HEK293 (cell line): ENCODE measurements at regions not wholly inside any gene's neighbourhood (a gene's known extent, or its start where the extent isn't known, plus 50 kb on each side); places are given as distances from the start of the nearest gene placed in this dataset.

ENCODE experiments used
- EGR2 ChIP-seq: fragments of 450-650 bp; formaldehyde crosslinking; IDR thresholded peaks from 2 replicates; pipeline ENCODE4 v1.5.1; 2016; ENCODE audit warnings: low read depth, missing biosample characterization, missing genetic modification characterization
- RBAK ChIP-seq: fragments of 450-650 bp; formaldehyde crosslinking; IDR thresholded peaks from 2 replicates; pipeline ENCODE4 v1.5.1; 2016; ENCODE audit warnings: missing biosample characterization, missing genetic modification characterization
- ZBTB21 ChIP-seq: fragments of 450-650 bp; formaldehyde crosslinking; IDR thresholded peaks from 2 replicates; pipeline ENCODE4 v1.5.1; 2017; ENCODE audit warnings: missing biosample characterization, missing genetic modification characterization
- ZNF350 ChIP-seq: fragments of 450-650 bp; formaldehyde crosslinking; IDR thresholded peaks from 2 replicates; pipeline ENCODE4 v1.5.0; 2017; ENCODE audit warnings: missing biosample characterization, mild to moderate bottlenecking, missing genetic modification characterization
- ZNF76 ChIP-seq: fragments of 450-650 bp; formaldehyde crosslinking; IDR thresholded peaks from 2 replicates; pipeline ENCODE4; 2016; ENCODE audit warnings: low read depth, missing biosample characterization, missing genetic modification characterization, borderline replicate concordance
- ZSCAN30 ChIP-seq: fragments of 450-650 bp; IDR thresholded peaks from 2 replicates; pipeline ENCODE4 v1.5.1; 2018; ENCODE audit warnings: missing biosample characterization, mild to moderate bottlenecking, missing genetic modification characterization, moderate library complexity
- TF ChIP-seq, protein P1 (sequence below): fragments of 450-650 bp; formaldehyde crosslinking; IDR thresholded peaks from 2 replicates; pipeline ENCODE4 v1.5.1; 2016; ENCODE audit warnings: missing biosample characterization, missing genetic modification characterization, low read depth
- TF ChIP-seq, protein P2 (sequence below): fragments of 450-650 bp; formaldehyde crosslinking; IDR thresholded peaks from 2 replicates; pipeline ENCODE4 v1.5.1; 2017; ENCODE audit warnings: missing biosample characterization, missing genetic modification characterization
- TF ChIP-seq, protein P3 (sequence below): fragments of 450-650 bp; formaldehyde crosslinking; IDR thresholded peaks from 2 replicates; pipeline ENCODE4 v1.5.1; 2016; ENCODE audit warnings: missing biosample characterization, missing genetic modification characterization
- TF ChIP-seq, protein P4 (sequence below): fragments of 450-650 bp; formaldehyde crosslinking; IDR thresholded peaks from 2 replicates; pipeline ENCODE4 v1.5.1; 2016; ENCODE audit warnings: missing biosample characterization, missing genetic modification characterization
- TF ChIP-seq, protein P5 (sequence below): fragments of 450-650 bp; formaldehyde crosslinking; IDR thresholded peaks from 2 replicates; pipeline ENCODE4 v1.5.1; 2016; ENCODE audit warnings: missing biosample characterization, missing genetic modification characterization, low read depth
- TF ChIP-seq, protein P6 (sequence below): fragments of 450-650 bp; formaldehyde crosslinking; IDR thresholded peaks from 2 replicates; pipeline ENCODE4 v1.5.1; 2016; ENCODE audit warnings: missing biosample characterization, missing genetic modification characterization

DNA sequence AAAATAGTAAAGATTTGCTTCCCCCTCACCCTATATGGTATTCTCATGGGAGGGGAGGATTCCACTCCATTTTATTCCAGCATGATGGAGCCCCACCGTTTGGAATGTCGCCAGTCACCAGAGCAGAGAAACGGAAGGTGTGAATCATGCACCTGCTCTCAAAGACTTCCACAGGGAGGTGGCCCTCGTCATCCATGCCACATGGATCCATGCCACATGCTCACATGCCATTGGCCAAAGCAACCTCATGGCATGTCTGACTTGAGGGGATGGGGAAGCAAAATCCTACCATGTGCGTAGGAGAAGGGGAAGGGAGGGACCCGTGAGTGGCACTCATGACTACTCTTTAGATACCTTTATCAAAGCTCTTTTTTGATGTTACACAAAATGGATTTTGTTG lies 256.0 kb downstream of the SKAP2 start:
- TF ChIP-seq, protein P1, sequence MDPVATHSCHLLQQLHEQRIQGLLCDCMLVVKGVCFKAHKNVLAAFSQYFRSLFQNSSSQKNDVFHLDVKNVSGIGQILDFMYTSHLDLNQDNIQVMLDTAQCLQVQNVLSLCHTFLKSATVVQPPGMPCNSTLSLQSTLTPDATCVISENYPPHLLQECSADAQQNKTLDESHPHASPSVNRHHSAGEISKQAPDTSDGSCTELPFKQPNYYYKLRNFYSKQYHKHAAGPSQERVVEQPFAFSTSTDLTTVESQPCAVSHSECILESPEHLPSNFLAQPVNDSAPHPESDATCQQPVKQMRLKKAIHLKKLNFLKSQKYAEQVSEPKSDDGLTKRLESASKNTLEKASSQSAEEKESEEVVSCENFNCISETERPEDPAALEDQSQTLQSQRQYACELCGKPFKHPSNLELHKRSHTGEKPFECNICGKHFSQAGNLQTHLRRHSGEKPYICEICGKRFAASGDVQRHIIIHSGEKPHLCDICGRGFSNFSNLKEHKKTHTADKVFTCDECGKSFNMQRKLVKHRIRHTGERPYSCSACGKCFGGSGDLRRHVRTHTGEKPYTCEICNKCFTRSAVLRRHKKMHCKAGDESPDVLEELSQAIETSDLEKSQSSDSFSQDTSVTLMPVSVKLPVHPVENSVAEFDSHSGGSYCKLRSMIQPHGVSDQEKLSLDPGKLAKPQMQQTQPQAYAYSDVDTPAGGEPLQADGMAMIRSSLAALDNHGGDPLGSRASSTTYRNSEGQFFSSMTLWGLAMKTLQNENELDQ (tag by site-specific recombination): no peak
- TF ChIP-seq ZNF350: no peak
- TF ChIP-seq, protein P2, sequence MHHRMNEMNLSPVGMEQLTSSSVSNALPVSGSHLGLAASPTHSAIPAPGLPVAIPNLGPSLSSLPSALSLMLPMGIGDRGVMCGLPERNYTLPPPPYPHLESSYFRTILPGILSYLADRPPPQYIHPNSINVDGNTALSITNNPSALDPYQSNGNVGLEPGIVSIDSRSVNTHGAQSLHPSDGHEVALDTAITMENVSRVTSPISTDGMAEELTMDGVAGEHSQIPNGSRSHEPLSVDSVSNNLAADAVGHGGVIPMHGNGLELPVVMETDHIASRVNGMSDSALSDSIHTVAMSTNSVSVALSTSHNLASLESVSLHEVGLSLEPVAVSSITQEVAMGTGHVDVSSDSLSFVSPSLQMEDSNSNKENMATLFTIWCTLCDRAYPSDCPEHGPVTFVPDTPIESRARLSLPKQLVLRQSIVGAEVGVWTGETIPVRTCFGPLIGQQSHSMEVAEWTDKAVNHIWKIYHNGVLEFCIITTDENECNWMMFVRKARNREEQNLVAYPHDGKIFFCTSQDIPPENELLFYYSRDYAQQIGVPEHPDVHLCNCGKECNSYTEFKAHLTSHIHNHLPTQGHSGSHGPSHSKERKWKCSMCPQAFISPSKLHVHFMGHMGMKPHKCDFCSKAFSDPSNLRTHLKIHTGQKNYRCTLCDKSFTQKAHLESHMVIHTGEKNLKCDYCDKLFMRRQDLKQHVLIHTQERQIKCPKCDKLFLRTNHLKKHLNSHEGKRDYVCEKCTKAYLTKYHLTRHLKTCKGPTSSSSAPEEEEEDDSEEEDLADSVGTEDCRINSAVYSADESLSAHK (tag by site-specific recombination): no peak
- no peak for TF ChIP-seq ZSCAN30 (tag by site-specific recombination)
- TF ChIP-seq, protein P3, sequence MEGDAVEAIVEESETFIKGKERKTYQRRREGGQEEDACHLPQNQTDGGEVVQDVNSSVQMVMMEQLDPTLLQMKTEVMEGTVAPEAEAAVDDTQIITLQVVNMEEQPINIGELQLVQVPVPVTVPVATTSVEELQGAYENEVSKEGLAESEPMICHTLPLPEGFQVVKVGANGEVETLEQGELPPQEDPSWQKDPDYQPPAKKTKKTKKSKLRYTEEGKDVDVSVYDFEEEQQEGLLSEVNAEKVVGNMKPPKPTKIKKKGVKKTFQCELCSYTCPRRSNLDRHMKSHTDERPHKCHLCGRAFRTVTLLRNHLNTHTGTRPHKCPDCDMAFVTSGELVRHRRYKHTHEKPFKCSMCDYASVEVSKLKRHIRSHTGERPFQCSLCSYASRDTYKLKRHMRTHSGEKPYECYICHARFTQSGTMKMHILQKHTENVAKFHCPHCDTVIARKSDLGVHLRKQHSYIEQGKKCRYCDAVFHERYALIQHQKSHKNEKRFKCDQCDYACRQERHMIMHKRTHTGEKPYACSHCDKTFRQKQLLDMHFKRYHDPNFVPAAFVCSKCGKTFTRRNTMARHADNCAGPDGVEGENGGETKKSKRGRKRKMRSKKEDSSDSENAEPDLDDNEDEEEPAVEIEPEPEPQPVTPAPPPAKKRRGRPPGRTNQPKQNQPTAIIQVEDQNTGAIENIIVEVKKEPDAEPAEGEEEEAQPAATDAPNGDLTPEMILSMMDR (tag by site-specific recombination): no peak
- TF ChIP-seq, protein P4, sequence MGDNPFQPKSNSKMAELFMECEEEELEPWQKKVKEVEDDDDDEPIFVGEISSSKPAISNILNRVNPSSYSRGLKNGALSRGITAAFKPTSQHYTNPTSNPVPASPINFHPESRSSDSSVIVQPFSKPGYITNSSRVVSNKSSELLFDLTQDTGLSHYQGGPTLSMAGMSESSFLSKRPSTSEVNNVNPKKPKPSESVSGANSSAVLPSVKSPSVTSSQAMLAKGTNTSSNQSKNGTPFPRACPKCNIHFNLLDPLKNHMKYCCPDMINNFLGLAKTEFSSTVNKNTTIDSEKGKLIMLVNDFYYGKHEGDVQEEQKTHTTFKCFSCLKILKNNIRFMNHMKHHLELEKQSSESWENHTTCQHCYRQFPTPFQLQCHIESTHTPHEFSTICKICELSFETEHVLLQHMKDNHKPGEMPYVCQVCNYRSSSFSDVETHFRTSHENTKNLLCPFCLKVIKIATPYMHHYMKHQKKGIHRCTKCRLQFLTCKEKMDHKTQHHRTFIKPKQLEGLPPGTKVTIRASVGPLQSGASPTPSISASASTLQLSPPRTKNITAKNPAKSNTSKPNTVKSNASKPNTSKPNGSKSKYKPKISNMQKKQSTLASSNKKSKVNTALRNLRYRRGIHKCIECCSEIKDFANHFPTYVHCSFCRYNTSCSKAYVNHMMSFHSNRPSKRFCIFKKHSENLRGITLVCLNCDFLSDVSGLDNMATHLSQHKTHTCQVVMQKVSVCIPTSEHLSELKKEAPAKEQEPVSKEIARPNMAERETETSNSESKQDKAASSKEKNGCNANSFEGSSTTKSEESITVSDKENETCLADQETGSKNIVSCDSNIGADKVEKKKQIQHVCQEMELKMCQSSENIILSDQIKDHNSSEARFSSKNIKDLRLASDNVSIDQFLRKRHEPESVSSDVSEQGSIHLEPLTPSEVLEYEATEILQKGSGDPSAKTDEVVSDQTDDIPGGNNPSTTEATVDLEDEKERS (tag by site-specific recombination): no peak
- TF ChIP-seq EGR2 (tag by site-specific recombination): no peak
- TF ChIP-seq, protein P5, sequence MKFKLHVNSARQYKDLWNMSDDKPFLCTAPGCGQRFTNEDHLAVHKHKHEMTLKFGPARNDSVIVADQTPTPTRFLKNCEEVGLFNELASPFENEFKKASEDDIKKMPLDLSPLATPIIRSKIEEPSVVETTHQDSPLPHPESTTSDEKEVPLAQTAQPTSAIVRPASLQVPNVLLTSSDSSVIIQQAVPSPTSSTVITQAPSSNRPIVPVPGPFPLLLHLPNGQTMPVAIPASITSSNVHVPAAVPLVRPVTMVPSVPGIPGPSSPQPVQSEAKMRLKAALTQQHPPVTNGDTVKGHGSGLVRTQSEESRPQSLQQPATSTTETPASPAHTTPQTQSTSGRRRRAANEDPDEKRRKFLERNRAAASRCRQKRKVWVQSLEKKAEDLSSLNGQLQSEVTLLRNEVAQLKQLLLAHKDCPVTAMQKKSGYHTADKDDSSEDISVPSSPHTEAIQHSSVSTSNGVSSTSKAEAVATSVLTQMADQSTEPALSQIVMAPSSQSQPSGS: no peak
- no peak for TF ChIP-seq ZNF76 (tag by site-specific recombination)
- TF ChIP-seq RBAK (tag by site-specific recombination): no peak
- no peak for TF ChIP-seq ZBTB21 (tag by site-specific recombination)
- TF ChIP-seq, protein P6, sequence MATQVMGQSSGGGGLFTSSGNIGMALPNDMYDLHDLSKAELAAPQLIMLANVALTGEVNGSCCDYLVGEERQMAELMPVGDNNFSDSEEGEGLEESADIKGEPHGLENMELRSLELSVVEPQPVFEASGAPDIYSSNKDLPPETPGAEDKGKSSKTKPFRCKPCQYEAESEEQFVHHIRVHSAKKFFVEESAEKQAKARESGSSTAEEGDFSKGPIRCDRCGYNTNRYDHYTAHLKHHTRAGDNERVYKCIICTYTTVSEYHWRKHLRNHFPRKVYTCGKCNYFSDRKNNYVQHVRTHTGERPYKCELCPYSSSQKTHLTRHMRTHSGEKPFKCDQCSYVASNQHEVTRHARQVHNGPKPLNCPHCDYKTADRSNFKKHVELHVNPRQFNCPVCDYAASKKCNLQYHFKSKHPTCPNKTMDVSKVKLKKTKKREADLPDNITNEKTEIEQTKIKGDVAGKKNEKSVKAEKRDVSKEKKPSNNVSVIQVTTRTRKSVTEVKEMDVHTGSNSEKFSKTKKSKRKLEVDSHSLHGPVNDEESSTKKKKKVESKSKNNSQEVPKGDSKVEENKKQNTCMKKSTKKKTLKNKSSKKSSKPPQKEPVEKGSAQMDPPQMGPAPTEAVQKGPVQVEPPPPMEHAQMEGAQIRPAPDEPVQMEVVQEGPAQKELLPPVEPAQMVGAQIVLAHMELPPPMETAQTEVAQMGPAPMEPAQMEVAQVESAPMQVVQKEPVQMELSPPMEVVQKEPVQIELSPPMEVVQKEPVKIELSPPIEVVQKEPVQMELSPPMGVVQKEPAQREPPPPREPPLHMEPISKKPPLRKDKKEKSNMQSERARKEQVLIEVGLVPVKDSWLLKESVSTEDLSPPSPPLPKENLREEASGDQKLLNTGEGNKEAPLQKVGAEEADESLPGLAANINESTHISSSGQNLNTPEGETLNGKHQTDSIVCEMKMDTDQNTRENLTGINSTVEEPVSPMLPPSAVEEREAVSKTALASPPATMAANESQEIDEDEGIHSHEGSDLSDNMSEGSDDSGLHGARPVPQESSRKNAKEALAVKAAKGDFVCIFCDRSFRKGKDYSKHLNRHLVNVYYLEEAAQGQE (tag by site-specific recombination): no peak
